ENCODE measurements at regions not wholly inside any gene's neighbourhood (a gene's known extent, or its start where the extent isn't known, plus 50 kb on each side); places are given as distances from the start of the nearest gene placed in this dataset.

DNA sequence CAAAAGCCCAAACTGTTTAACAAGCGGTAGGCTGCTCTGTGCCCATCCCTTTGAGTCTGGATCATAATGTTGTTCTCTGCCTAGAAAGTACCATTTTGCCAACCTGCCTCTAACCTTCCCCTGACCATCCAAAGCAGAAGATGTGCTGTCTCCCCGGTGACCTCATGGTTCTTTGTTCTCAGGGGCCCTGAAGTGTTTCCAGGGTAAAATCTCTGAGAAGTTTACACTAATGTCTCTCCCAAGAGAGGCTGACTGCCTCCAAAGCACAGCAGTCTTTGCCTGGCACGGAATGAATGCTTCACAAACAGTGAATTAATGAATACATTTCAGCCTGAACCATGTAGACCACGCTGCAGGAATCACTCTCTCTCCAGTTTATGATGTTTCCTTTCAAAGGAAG lies 523.8 kb upstream of the CELF2 start:
- Mint-ChIP-seq H3K27me3 (ENCODE audit: insufficient read depth, unreplicated experiment) (peaks cover 10% of the 10 kb centered on the region), H3K27ac (ENCODE audit: unreplicated experiment) (no peak overlapping the region), H3K4me1 (ENCODE audit: low read depth, unreplicated experiment) (no peaks in the 10 kb centered on the region), H3K9me3 (ENCODE audit: unreplicated experiment) (peaks cover 23% of the 10 kb centered on the region), H3K36me3 (ENCODE audit: insufficient read depth, unreplicated experiment) (no peaks in the 10 kb centered on the region), H3K4me3 (ENCODE audit: unreplicated experiment) (no peak overlapping the region)
- intact Hi-C loops (cut with micrococcal nuclease; ENCODE audit: unreplicated experiment) = no loop called here
- POLR2A ChIA-PET = no interaction called here
- no peak overlapping the region for H3K4me3 ChIP-seq (ENCODE audit: low read depth, low read length)
- H3K9me3 ChIP-seq = no peaks in the 10 kb centered on the region
- H3K4me1 ChIP-seq = no peaks in the 10 kb centered on the region
- CTCF ChIA-PET = interaction anchor here (0.7 kb wide), 1 partner anchor 125 kb away, joined by 7 read pairs; no protein-coding TSS in a partner anchor
- H3K27me3 ChIP-seq (replicated peaks; ENCODE audit: control insufficient read depth, insufficient read depth, low read length) = no peaks in the 10 kb centered on the region
- TF ChIP-seq, protein P1, sequence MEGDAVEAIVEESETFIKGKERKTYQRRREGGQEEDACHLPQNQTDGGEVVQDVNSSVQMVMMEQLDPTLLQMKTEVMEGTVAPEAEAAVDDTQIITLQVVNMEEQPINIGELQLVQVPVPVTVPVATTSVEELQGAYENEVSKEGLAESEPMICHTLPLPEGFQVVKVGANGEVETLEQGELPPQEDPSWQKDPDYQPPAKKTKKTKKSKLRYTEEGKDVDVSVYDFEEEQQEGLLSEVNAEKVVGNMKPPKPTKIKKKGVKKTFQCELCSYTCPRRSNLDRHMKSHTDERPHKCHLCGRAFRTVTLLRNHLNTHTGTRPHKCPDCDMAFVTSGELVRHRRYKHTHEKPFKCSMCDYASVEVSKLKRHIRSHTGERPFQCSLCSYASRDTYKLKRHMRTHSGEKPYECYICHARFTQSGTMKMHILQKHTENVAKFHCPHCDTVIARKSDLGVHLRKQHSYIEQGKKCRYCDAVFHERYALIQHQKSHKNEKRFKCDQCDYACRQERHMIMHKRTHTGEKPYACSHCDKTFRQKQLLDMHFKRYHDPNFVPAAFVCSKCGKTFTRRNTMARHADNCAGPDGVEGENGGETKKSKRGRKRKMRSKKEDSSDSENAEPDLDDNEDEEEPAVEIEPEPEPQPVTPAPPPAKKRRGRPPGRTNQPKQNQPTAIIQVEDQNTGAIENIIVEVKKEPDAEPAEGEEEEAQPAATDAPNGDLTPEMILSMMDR (IDR thresholded peaks at IDR 0.05; ENCODE audit: insufficient read depth in 1 of 2, low read depth in 1 of 2, low read length in 1 of 2, severe bottlenecking in 1 of 2, unreplicated experiment in 1 of 2) = no peak
- no peak for DNase-seq
- no peaks in the 10 kb centered on the region for H3K36me3 ChIP-seq (ENCODE audit: control insufficient read depth, insufficient read depth, low read length)
- BruUV-seq (replicated peaks) = no TSS peak

DNA sequence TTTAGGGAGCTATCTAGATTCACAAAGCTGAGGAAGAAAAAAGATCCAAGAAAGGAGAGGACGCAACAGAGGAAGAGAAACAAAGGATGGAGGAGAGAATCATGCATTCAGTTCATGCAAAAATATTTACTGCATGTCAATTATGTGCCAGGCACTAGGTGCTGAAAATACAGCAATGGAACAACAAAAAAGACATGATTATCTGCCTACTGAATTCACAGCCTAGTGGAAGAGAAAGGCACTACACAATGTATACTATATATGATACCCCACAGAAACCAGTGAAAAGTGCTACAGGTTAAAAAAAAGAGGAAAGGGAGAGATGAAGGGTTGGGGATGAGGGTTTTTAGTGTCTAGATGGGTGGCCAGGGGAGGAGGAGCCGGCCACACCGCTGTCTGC lies 520.4 kb upstream of the CELF2 start:
- BruUV-seq (replicated peaks) = no TSS peak
- H3K27ac Mint-ChIP-seq (ENCODE audit: unreplicated experiment) = no peak overlapping the region
- CTCF ChIA-PET = no interaction called here

DNA sequence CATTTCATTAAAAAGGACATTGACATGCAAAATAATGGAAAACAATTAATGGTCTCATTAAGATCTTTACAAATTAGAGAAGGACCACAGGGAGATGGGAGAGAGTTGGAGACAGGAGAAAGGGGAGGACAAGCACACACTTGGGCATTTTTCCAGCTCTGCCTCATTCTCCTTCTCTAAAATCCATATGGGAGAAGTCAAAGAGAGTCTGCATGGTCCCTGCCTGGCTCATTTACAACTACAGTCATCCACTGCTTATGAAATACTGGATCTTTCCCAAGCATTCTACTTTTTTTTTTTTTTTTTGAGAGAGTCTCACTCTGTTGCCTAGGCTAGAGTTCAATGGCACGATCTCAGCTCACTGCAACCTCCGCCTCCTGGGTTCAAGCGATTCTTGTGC lies 518.9 kb upstream of the CELF2 start:
- Mint-ChIP-seq H3K9me3 (ENCODE audit: unreplicated experiment) (peaks cover 26% of the 10 kb centered on the region), H3K27ac (ENCODE audit: unreplicated experiment) (no peak overlapping the region), H3K27me3 (ENCODE audit: insufficient read depth, unreplicated experiment) (peaks cover 6% of the 10 kb centered on the region), H3K36me3 (ENCODE audit: insufficient read depth, unreplicated experiment) (no peaks in the 10 kb centered on the region), H3K4me3 (ENCODE audit: unreplicated experiment) (no peak overlapping the region), H3K4me1 (ENCODE audit: low read depth, unreplicated experiment) (no peaks in the 10 kb centered on the region)
- H3K36me3 ChIP-seq (ENCODE audit: control insufficient read depth, insufficient read depth, low read length) = no peaks in the 10 kb centered on the region
- H3K4me3 ChIP-seq (ENCODE audit: low read depth, low read length) = no peak overlapping the region
- BruUV-seq (replicated peaks) = no TSS peak
- POLR2A ChIA-PET = no interaction called here
- CTCF ChIA-PET = no interaction called here
- TF ChIP-seq, protein P1 (IDR thresholded peaks at IDR 0.05; ENCODE audit: insufficient read depth in 1 of 2, low read depth in 1 of 2, low read length in 1 of 2, severe bottlenecking in 1 of 2, unreplicated experiment in 1 of 2) = no peak
- no peak for DNase-seq
- intact Hi-C loops (cut with micrococcal nuclease; ENCODE audit: unreplicated experiment) = no loop called here
- H3K4me1 ChIP-seq = no peaks in the 10 kb centered on the region
- no peaks in the 10 kb centered on the region for H3K9me3 ChIP-seq
- H3K27me3 ChIP-seq (replicated peaks; ENCODE audit: control insufficient read depth, insufficient read depth, low read length) = no peaks in the 10 kb centered on the region

More for the DNA sequence above, 520.4 kb upstream of the CELF2 start:
- no peaks in the 10 kb centered on the region for H3K36me3 Mint-ChIP-seq (ENCODE audit: insufficient read depth, unreplicated experiment)
- no peaks in the 10 kb centered on the region for H3K36me3 ChIP-seq (ENCODE audit: control insufficient read depth, insufficient read depth, low read length)
- intact Hi-C loops (cut with micrococcal nuclease; ENCODE audit: unreplicated experiment) = no loop called here
- no peaks in the 10 kb centered on the region for H3K9me3 ChIP-seq
- H3K9me3 Mint-ChIP-seq (ENCODE audit: unreplicated experiment) = peaks cover 26% of the 10 kb centered on the region
- no peaks in the 10 kb centered on the region for H3K4me1 ChIP-seq
- H3K27me3 Mint-ChIP-seq (ENCODE audit: insufficient read depth, unreplicated experiment) = peaks cover 10% of the 10 kb centered on the region
- H3K27me3 ChIP-seq (replicated peaks; ENCODE audit: control insufficient read depth, insufficient read depth, low read length) = no peaks in the 10 kb centered on the region
- H3K4me3 ChIP-seq (ENCODE audit: low read depth, low read length) = no peak overlapping the region
- TF ChIP-seq, protein P1 (IDR thresholded peaks at IDR 0.05; ENCODE audit: insufficient read depth in 1 of 2, low read depth in 1 of 2, low read length in 1 of 2, severe bottlenecking in 1 of 2, unreplicated experiment in 1 of 2) = peak; percentile 0 to 11
- H3K4me1 Mint-ChIP-seq (ENCODE audit: low read depth, unreplicated experiment) = no peaks in the 10 kb centered on the region
- POLR2A ChIA-PET = no interaction called here
- no peak overlapping the region for H3K4me3 Mint-ChIP-seq (ENCODE audit: unreplicated experiment)
- DNase-seq = no peak
